HL-60 (cell line): ENCODE measurements at regions not wholly inside any gene's neighbourhood (a gene's known extent, or its start where the extent isn't known, plus 50 kb on each side); places are given as distances from the start of the nearest gene placed in this dataset.

Experiments used
- DNase-seq, 2 experiments: peaks; one replicate each; pipeline ENCODE4 v3.0.0-alpha.2; 2010 to 2020; ENCODE audit warnings: low read depth in 1 of 2, low spot score in 1 of 2
- H3K27ac ChIP-seq: fragments of 250-450 bp; sonication (Bioruptor Pico); replicated peaks from 2 replicates; pipeline ENCODE4 v1.5.1; 2020; ENCODE audit warnings: mild to moderate bottlenecking, moderate library complexity
- H3K27me3 ChIP-seq: fragments of 250-450 bp; sonication (Bioruptor Pico); 2 replicates; pipeline ENCODE4 v1.5.1; 2021; ENCODE audit warnings: mild to moderate bottlenecking, moderate library complexity; ENCODE audit not compliant: insufficient read depth, poor library complexity, severe bottlenecking
- H3K4me3 ChIP-seq: replicated peaks from 2 replicates; pipeline ENCODE4 v1.5.1; 2011; ENCODE audit warnings: mild to moderate bottlenecking, control low read depth, low read length; ENCODE audit not compliant: insufficient read depth
- CTCF ChIP-seq: IDR thresholded peaks from one replicate; pipeline ENCODE4 v1.5.1; 2011; ENCODE audit warnings: low read length, control low read depth, inconsistent platforms; ENCODE audit not compliant: insufficient read depth
- GABPA ChIP-seq: IDR thresholded peaks from 2 replicates; pipeline ENCODE4 v1.6.1; 2012; ENCODE audit warnings: low read depth
- POLR2AphosphoS5 ChIP-seq: IDR thresholded peaks from 2 replicates; pipeline ENCODE4 v1.6.1; 2012; ENCODE audit warnings: low read depth
- REST ChIP-seq: IDR thresholded peaks from 2 replicates; pipeline ENCODE4 v1.6.1; 2012; ENCODE audit warnings: low read depth; ENCODE audit not compliant: insufficient replicate concordance
- SPI1 ChIP-seq: IDR thresholded peaks from 2 replicates; pipeline ENCODE4 v1.6.1; 2012; ENCODE audit warnings: low read depth, mild to moderate bottlenecking, borderline replicate concordance

DNA sequence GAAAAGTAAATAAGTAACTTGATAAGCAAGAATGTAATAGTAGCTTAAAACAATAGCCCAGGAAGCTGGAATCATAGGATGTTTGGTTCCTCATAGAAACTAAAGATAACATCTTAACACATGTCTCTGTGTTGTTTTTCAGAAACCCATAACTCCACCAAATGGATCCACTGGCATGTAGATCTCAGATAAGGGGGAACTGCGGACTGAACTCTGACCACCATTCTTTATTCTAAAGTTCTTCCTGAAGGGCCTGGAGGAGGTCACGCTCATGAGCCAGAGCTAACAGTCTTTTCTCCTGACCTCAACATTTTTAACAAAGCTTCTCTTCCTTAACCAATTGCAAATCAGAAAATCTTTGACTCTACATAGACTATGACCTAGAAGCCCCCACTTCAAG is 101.9 kb downstream of the SOX14 start:
- no peak for DNase-seq
- TF ChIP-seq CTCF: no peak
- TF ChIP-seq GABPA: no peak
- TF ChIP-seq POLR2AphosphoS5: no peak
- TF ChIP-seq REST: no peak
- no peak for TF ChIP-seq SPI1
- no peak overlapping the region for H3K27ac ChIP-seq
- H3K27me3 ChIP-seq: peaks cover 2% of the 10 kb centered on the region
- H3K4me3 ChIP-seq: no peak overlapping the region

DNA sequence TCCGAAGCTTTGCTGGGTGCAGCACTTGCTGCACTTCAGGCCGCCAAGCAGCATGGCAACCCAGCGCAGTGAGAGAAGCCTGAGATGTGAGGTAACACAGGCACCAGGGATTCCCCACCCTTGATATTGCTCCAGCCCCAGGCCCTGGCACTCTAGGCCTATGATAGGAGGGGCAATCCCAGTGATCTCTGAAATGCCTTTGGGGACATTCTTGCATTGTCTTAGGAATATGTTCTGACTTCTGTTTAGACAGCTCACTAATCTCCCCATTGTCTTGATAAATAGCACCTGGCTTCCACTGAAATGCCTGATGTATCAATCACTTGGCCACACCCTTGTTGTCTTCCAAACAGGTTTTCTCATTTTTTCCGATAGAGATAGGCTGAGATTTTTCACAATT is 102.8 kb downstream of the SOX14 start:
- no peak overlapping the region for H3K27ac ChIP-seq
- no peak overlapping the region for H3K4me3 ChIP-seq
- DNase-seq: no peak
- H3K27me3 ChIP-seq: no peaks in the 10 kb centered on the region
- TF ChIP-seq SPI1 (no peak), CTCF (no peak), POLR2AphosphoS5 (no peak), GABPA (no peak), REST (no peak)

DNA sequence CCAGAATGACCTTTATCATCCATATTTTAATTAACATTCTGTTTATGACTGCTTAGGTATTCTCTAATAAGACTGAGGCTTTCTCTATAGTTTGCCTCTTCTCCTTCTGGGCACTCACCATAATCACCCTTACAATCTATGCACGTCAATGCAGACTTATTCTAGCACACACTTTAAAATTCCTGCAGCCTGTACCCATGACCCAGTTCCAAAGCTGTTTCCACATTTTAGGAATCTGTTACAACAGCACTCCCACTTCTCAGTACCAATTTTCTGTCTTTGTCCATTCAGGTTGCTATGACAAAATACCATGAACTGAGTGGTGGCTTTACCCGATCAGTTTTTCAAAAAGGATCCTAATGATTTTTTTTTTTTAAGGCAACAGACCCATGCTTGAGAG is 103.5 kb downstream of the SOX14 start:
- Histone ChIP-seq H3K4me3 (no peak overlapping the region), H3K27ac (no peak overlapping the region), H3K27me3 (no peaks in the 10 kb centered on the region)
- DNase-seq: no peak
- TF ChIP-seq REST: no peak
- no peak for TF ChIP-seq GABPA
- no peak for TF ChIP-seq POLR2AphosphoS5
- no peak for TF ChIP-seq CTCF
- TF ChIP-seq SPI1: no peak
